Natural killer cell (primary cell): ENCODE measurements at regions not wholly inside any gene's neighbourhood (a gene's known extent, or its start where the extent isn't known, plus 50 kb on each side); places are given as distances from the start of the nearest gene placed in this dataset.

Experiments
- ATAC-seq, 3 donors: fragments of 150-1000 bp in 2 of 3; fragments of 200-7000 bp in 1 of 3; cut with Tn5 transposase; 1 replicate in 1 of 3; 2 replicates in 2 of 3; pipeline ENCODE4 v1.10.0; 2021; ENCODE audit warnings: mild to moderate bottlenecking in 2 of 3, moderate library complexity in 2 of 3
- DNase-seq, 2 donors: peaks; one replicate each; pipeline versions ENCODE4 v3.0.0 to v3.0.0-alpha.2; 2013 to 2021; ENCODE audit warnings: mixed read lengths in 1 of 2
- H3K27ac ChIP-seq: one replicate; pipeline ENCODE4 v1.5.1; 2013; ENCODE audit warnings: mild to moderate bottlenecking, low read length
- H3K27me3 ChIP-seq: one replicate; pipeline ENCODE4 v1.6.1; 2013; ENCODE audit warnings: low read length; ENCODE audit not compliant: control insufficient read depth, insufficient read depth
- H3K36me3 ChIP-seq: one replicate; pipeline ENCODE4 v1.6.1; 2013; ENCODE audit warnings: low read length; ENCODE audit not compliant: control insufficient read depth, insufficient read depth
- H3K4me1 ChIP-seq: one replicate; pipeline ENCODE4 v1.6.1; 2013; ENCODE audit warnings: low read length; ENCODE audit not compliant: control insufficient read depth, insufficient read depth
- H3K4me3 ChIP-seq: one replicate; pipeline ENCODE4 v1.5.1; 2013; ENCODE audit warnings: low read length
- H3K9me3 ChIP-seq: one replicate; pipeline ENCODE4 v1.6.1; 2013; ENCODE audit warnings: low read length; ENCODE audit not compliant: control insufficient read depth, insufficient read depth
- H3K27ac Mint-ChIP-seq, 2 donors: one replicate each; pipeline ENCODE4 v1.8.0; 2022; ENCODE audit warnings: mild to moderate bottlenecking in 2 of 2, mixed read lengths in 2 of 2, moderate library complexity in 1 of 2
- H3K27me3 Mint-ChIP-seq, 2 donors: one replicate each; pipeline ENCODE4 v1.8.0; 2022; ENCODE audit warnings: low read depth in 2 of 2, mixed read lengths in 2 of 2
- H3K36me3 Mint-ChIP-seq: one replicate; pipeline ENCODE4 v1.8.0; 2022; ENCODE audit warnings: mixed read lengths
- H3K4me1 Mint-ChIP-seq, 2 donors: one replicate each; pipeline ENCODE4 v1.8.0; 2022; ENCODE audit warnings: mixed read lengths in 2 of 2
- H3K4me3 Mint-ChIP-seq: one replicate; pipeline ENCODE4 v1.8.0; 2022; ENCODE audit warnings: mild to moderate bottlenecking, moderate library complexity, mixed read lengths
- H3K9me3 Mint-ChIP-seq, 2 donors: one replicate each; pipeline ENCODE4 v1.8.0; 2022; ENCODE audit warnings: mixed read lengths in 2 of 2
- WGBS: methylation state at CpG from one replicate; pipeline ENCODE4 v1.1.7; 2013; ENCODE audit warnings: missing lambda C conversion rate; ENCODE audit not compliant: insufficient coverage; 5-methylcytosine and 5-hydroxymethylcytosine counted together
- intact Hi-C: fragments of 100-400 bp; cut with micrococcal nuclease; formaldehyde crosslinking; loops from one replicate; pipeline ENCODE4 v1.14.2; 2022
- TF ChIP-seq, protein P1 (sequence below): fragments of 200-600 bp; IDR thresholded peaks from one replicate; pipeline ENCODE4 v1.8.0; 2022; ENCODE audit warnings: antibody characterized with exemption

DNA sequence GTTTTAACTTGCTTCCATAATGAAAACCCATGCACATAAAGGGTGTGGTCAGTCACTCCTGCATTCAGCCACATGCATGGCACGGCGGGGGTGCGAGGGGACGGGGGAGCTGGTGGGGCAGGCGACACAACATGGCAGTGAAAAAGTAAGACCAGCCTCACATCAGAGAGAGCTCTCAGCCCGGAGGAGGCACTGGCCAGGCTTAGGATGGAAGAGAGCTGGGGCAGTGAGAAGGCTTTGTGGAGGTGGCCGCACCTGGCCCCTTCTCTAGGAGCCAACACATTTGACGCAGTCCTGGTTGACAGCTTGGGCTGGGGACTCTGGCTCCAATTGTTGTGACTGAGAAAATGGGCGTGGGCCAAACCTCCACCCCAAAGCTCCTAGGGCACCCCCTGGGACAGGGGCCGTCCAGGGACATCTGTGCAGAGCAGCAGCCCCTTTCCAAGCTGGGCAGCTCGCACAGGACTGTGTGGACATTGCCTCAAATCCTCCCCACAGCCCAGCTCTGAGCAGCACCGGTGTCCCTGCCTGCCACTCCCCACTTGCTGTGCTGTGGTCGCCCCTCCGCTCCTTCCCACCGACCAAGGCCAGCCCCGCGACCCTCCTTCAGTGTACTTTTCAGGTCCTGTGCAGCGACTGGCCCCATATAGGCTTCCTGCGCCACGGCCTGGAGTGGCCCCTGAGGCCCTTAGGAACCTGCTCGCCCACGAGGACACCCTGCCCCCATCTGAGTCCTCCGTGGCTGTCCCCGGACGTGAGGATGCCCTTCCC, 126.0 kb upstream of the IQSEC1 start:
- no peak for ATAC-seq
- no peak overlapping the region for H3K4me3 Mint-ChIP-seq
- intact Hi-C loops = no loop called here

DNA sequence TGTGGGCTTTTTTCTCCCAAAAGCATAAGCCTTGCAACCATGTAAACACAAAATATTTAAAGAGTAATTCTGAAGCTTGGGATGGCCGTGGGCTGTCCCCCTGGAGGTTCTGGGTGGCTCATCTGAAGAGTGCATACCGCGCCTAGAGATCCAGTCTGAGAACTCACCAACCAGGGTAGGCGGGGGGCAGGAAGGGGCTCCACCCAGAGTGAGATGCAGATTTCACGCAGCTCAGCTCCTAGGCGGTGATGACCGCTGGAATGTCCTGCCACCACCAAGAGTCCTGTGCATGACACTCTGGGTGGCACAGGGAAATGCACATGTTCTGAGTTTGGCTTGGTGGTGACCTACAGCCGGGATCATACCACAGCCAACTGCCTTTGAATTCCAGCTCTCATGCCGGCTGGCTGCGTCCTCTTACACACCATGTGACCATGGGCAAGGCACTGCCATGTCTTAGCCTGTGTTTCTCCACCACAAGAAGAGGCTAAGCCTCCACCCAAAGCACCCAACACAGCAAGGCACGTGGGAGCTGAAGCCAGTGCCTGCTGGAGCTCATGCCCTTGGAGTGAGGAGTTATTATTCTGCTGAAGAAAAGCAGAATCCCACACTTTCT, 125.1 kb upstream of the IQSEC1 start:
- intact Hi-C loops = no loop called here
- peaks cover 3% of the 10 kb centered on the region for H3K27me3 ChIP-seq
- Mint-ChIP-seq H3K4me3 (no peak overlapping the region), H3K27ac (no peak overlapping the region), H3K36me3 (no peaks in the 10 kb centered on the region), H3K9me3 (no peaks in the 10 kb centered on the region), H3K4me1 (no peaks in the 10 kb centered on the region), H3K27me3 (peaks cover 20 to 45% of the 10 kb centered on the region in 2 donors)
- peaks cover 3% of the 10 kb centered on the region for H3K4me1 ChIP-seq
- H3K4me3 ChIP-seq = no peak overlapping the region
- ATAC-seq (no peak), DNase-seq (no peak)
- H3K9me3 ChIP-seq = no peaks in the 10 kb centered on the region
- H3K27ac ChIP-seq = no peak overlapping the region
- no peaks in the 10 kb centered on the region for H3K36me3 ChIP-seq
- 89% methylated on average over 10 of the region's 11 CpGs for WGBS
- TF ChIP-seq, protein P1, sequence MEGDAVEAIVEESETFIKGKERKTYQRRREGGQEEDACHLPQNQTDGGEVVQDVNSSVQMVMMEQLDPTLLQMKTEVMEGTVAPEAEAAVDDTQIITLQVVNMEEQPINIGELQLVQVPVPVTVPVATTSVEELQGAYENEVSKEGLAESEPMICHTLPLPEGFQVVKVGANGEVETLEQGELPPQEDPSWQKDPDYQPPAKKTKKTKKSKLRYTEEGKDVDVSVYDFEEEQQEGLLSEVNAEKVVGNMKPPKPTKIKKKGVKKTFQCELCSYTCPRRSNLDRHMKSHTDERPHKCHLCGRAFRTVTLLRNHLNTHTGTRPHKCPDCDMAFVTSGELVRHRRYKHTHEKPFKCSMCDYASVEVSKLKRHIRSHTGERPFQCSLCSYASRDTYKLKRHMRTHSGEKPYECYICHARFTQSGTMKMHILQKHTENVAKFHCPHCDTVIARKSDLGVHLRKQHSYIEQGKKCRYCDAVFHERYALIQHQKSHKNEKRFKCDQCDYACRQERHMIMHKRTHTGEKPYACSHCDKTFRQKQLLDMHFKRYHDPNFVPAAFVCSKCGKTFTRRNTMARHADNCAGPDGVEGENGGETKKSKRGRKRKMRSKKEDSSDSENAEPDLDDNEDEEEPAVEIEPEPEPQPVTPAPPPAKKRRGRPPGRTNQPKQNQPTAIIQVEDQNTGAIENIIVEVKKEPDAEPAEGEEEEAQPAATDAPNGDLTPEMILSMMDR = no peak

More for the DNA sequence above, 126.0 kb upstream of the IQSEC1 start:
- H3K36me3 ChIP-seq = no peaks in the 10 kb centered on the region
- peaks cover 18 to 39% of the 10 kb centered on the region in 2 donors for H3K27me3 Mint-ChIP-seq
- no peak overlapping the region for H3K27ac Mint-ChIP-seq
- peaks cover 3% of the 10 kb centered on the region for H3K27me3 ChIP-seq
- no peak for DNase-seq
- H3K36me3 Mint-ChIP-seq = no peaks in the 10 kb centered on the region
- TF ChIP-seq, protein P1 = no peak
- H3K4me1 Mint-ChIP-seq = no peaks in the 10 kb centered on the region
- no peaks in the 10 kb centered on the region for H3K9me3 ChIP-seq
- H3K27ac ChIP-seq = no peak overlapping the region
- no peaks in the 10 kb centered on the region for H3K9me3 Mint-ChIP-seq
- H3K4me1 ChIP-seq = peaks cover 5% of the 10 kb centered on the region
- WGBS = 87% methylated on average over 25 of the region's 25 CpGs
- no peak overlapping the region for H3K4me3 ChIP-seq

DNA sequence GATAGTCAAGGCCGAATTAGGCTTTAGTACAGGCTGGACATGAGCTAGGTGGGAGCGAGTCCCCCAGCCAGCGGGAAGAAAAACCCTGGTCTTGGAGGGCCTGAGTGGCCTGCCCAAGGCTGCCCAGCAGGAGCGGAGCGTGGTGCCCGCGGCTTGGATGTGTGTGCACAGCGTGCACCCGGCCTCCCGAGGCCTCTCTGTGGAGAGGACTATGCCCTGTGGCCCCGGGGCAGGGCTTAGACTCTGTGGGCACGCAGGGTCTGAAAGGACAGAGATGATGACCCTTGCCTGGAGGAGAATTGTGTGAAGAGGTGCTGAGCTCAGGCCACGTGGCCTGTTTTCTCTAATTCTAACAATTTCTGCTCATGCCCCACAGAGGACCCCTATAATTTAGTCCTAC, 124.6 kb upstream of the IQSEC1 start:
- H3K27me3 Mint-ChIP-seq = peaks cover 20 to 39% of the 10 kb centered on the region in 2 donors
- no peaks in the 10 kb centered on the region for H3K36me3 Mint-ChIP-seq
- 88% methylated on average over 13 of the region's 13 CpGs for WGBS
- no peaks in the 10 kb centered on the region for H3K9me3 Mint-ChIP-seq
- Histone ChIP-seq H3K27ac (no peak overlapping the region), H3K9me3 (no peaks in the 10 kb centered on the region), H3K4me3 (no peak overlapping the region), H3K4me1 (peaks cover 3% of the 10 kb centered on the region), H3K36me3 (no peaks in the 10 kb centered on the region), H3K27me3 (no peaks in the 10 kb centered on the region)
- DNase-seq (no peak), ATAC-seq (no peak)
- TF ChIP-seq, protein P1 = no peak
- no peaks in the 10 kb centered on the region for H3K4me1 Mint-ChIP-seq
- no peak overlapping the region for H3K4me3 Mint-ChIP-seq
- intact Hi-C loops = no loop called here
- no peak overlapping the region for H3K27ac Mint-ChIP-seq
